HG03558 (cell line): ENCODE measurements at regions not wholly inside any gene's neighbourhood (a gene's known extent, or its start where the extent isn't known, plus 50 kb on each side); places are given as distances from the start of the nearest gene placed in this dataset.
A peak's percentile ranks its signal among the peaks of the same experiment; 100 is the strongest.
"Not testable (repeated sequence)": the region's sequence is repeated elsewhere in the genome, so short reads cannot be mapped to it uniquely, and the experiment has no call there.

Experiments
- ATAC-seq: cut with Tn5 transposase; IDR thresholded peaks from one replicate; pipeline ENCODE4 v1.9.1; 2021; ENCODE audit warnings: moderate number of reproducible peaks; ENCODE audit not compliant: unreplicated experiment; ENCODE audit errors: extremely low read depth

DNA sequence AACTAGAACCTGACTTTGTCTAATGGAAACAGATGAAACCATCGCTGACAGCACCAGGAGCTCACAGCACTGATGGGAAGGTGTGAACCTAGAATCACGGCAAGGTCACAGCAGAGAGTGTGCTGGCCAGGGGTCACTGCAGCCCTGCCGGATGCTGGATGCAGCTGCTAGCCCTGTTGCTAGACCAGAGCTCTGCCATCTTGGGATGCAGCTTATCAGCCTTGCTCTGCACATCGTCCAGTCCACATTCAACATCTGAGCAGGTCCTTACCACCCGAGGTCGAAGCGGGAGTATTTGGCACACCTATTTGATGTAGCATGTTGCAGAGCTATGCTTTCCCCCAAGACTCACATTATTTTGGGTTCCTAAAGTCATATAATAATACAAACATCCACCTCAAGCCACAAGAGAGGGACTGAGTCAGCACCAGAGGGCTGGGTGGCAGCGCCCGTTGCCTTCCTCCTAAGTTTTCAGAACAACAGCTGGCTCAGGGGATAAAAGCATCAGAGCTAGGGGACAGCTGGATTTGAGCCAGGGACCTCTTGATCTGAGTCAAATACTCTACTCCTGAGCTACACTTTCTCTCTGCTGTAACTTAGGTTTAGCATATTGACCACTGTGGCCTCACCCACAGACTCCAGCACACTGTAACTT is 135.3 kb downstream of the ZNF467 start:
- ATAC-seq, result no peak

DNA sequence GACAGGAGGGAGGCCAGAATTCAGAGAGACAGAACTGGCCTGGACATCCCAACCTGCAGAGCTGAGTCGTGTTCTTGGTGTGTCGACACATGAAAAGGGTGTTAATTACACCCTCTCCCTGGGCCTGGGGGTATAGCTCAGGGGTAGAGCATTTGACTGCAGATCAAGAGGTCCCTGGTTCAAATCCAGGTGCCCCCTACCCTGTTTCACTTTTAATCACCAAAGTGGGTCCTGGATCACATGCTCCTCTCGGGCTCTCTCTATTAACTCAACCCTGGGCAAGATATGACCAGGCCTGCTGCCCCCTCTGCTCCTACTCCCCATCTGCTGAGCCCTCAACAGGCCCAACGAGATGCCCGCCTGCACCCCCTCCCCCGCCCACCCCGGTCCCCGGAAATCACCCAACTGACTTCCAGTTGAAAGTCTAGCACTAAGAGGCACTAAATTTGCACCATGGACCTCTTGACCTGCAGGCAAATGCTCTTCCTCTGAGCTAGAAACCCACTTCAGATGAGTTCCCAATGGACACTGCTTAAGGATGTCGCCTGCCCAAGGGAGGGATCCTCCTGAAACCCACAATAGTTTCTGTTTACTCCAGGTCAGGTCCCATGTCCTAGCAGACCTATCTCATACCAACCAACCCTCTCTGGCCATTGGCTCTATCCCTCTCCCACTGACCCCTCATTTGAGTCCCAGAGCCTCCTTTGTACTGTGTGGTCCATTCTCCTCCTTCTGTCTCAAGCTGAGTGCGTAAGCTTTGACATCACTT is 137.6 kb downstream of the ZNF467 start:
- no peak for ATAC-seq

GRCh38 chr7:149633976-149634945 is 136.7 kb upstream of the ZNF746 start:
- no peak for ATAC-seq

DNA sequence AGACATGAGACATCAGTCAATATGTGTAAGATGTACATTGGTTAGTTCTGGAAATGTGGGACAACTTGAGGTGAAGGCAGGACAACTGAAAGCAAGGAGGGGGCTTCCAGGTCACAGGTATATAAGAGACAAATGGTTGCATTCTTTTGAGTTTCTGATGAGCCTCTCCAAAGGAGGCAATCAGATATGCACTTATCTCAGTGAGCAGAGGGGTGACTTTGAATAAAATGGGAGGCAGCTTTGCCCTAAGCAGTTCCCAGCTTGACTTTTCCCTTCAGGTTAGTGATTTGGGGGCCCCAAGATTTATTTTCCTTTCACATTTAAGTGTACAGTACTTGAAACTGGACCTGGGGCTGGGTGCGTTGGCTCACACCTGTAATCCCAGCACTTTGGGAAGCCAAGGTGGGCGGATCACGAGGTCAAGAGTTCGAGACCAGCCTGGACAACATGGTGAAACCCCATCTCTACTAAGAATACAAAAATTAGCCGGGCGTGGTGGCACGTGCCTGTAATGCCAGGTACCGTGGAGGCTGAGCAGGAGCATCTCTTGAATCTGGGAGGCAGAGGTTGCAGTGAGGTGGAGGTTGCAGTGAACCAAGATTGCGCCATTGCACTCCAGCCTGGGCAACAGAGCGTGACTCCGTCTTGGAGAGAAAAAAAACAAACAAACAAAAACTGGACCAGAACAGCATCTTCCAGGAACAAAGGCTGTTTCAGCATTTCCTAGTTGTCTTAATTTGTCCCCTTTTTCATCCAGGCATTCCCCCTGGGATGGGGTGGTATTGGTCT is 130.9 kb upstream of the ZNF746 start:
- ATAC-seq, result not testable (repeated sequence)

- ATAC-seq, result no peak
Measured at GRCh38 chr7:149627911-149628310, 130.3 kb upstream of the ZNF746 start.

DNA sequence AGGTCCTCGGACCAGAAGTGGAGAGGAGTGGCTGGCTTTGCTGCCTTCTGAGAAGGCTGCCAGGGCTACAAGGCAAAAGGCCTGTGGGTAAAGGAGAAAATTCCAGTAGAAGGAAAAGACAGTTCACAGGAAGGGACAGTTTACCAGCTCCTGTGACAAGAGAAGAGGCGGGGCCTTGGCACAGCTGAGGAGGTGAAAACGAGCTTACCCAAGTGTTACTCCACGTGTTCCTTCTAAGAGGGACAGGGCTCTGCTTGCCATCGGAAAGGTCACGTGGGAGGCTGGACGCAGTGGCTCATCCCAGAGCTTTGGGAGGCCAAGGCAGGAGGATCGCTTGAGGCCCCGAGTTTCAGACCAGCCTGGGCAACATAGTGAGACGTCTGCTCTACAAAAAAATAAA is 129.4 kb upstream of the ZNF746 start:
- ATAC-seq, result no peak

DNA sequence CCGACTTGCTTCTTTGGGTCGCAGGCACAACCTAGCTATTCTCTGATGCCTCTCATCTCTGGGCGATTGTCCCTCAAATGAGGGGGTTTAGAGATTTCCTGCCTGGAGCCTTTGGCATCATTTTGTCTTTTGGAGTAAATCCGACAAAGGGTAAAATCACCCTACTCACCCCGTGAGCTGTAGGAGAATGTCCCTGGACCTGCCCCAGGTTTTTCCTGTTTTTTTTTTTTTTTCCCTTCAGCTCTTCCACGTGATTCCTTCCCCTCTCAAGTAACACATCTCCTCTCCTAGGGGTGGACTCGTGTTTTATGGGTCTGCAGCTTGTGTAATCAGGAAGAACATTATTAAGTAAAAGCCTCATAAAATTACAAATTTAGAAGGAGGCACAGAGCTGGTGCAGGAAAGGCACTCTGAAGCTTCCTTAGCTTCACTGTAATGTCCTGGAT is 128.4 kb upstream of the ZNF746 start:
- no peak for ATAC-seq

DNA sequence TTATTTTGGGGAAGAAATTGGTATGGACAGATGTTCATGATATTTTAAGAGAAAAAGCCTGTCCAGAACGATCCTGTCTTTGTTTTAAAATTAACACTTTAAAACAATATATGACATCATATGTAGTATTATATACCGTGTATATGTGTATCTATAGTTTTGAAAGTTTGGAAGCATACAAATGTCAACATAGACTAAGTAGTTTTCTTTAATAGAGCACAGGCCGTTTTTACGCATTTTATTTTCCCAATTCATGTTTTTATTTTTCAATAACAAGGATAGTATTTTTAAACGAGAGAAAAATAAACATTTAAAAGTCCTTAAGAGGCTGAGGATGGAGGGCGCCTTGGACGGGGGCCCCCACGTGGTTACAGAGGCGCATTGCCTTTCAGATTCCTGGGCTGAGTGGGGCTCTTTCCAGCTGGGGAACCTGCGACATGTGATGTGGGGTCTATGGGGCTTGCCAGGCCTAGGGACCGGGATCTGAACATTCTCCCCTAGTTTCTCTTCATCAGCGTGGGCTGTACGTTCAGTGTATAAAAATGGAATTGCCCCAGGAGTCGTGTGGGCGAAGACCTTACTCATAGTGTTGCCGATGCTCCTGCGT is 127.8 kb upstream of the ZNF746 start:
- ATAC-seq, result no peak

GRCh38 chr7:149624419-149625339 is 127.1 kb upstream of the ZNF746 start:
- ATAC-seq, result peak; percentile 86

DNA sequence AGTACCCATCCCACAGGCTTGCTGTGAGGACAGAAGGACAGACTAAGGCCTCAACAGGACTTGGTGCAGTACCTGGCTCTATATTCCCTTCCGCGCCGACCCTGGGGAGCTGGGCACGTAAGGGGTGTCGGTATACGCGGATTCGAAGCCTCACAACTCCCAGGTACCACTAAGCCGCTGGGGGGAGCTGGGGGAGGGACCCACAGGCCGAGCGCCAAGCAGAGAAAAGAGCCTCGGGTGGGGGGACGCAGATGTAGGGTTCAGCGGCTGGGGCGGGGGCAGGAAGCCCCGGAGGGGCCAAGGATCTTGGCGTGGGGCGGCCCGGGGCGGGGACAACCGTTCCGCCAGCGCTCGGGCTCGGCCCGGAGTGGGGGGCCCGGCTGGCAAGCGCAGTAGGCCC is 126.4 kb upstream of the ZNF746 start:
- no peak for ATAC-seq

GRCh38 chr7:149623262-149623997 is 125.8 kb upstream of the ZNF746 start:
- not testable (repeated sequence) for ATAC-seq

DNA sequence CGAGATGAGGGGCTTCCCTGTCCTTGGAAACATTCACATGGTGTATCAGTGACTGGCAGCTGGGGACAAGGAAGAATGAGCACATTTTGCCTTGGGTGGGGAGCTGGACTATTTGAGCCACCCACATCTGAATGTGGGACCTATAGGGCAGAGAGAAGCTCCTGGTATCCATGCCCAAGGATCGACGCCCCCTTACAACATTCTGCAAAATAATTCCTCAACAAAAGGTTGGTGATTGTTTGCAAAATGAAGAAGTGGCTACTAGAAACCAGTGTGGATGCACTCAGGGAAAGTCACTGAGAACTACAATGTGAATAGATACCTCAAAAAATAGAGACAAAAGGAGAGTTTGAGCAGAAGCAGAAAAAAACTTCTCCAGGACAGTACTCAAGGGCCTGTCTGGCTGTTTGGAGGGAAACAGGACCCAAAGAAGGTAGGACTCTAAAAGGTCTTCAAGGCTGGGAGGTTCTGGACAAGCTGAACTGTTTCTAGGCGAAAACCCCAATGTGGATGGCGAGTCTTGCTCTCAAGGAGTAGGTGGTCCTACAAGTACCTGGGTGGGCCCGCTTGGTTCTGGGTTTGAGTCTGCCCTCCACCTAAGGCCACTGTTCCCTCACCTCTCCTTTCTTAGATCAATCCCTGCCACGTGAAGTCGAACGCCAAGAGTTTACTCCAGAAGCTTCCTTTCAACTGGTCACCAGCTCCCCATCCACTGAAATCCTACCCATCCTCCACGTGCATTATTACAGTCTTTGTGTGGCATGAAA is 125.0 kb upstream of the ZNF746 start:
- ATAC-seq, result no peak

DNA sequence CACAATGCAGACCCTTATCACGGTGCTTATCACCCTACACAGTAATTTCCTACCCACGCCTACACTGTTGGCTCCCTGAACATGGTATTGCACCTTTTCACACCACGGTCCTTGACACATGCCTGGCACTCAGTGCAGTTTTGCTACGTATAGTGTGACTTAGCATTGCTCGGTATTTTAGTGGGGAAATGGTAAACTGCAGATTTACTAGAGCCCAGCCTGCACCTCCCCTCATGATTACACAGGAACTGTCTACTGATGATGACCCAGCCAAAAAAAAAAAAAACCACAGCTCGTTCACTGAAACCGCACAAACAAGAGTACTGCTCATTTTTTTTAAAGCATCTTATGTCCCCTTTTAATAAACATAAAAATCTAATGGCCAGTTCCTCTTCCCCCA is 124.2 kb upstream of the ZNF746 start:
- ATAC-seq, result no peak

DNA sequence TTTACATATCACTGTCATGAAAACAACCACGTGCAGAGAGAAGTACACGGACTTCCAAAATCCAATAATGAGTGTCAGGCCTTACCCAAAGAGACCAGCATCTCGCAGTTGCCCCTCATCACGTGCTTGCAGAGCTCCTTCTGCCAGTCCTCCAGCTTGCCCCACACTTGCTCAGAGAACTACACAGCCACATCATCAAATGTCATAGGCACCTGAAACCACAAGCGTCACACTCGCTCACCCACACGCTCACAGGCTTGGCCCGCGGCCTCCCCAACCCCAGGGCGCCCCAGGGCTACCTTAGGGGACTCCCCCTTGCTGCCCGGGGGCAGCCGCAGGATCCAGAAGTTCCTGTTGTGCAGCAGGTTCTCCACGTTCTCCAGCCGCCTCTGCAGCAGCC is 123.4 kb upstream of the ZNF746 start:
- peak; percentile 35 for ATAC-seq

DNA sequence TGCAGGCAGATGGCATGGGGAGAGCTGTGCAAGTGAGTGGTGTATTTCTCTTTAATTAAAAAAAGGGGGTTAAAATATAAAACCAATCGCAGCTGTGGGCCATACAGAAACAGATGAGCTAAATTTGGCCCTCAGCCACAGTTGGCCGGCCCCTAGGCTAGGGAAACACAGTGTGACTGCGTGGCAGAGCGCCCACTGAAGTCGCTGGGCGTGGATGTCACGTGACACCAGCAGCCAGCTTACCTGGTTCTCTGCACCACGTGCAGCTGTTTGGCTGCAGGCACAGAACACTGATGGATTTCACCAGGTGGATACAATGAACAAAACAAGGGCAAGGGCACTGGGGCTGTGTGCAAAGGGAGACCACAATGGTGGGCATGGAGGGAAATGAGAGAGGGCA is 119.3 kb upstream of the ZNF746 start:
- ATAC-seq, result no peak

GRCh38 chr7:149615690-149616270 is 118.2 kb upstream of the ZNF746 start:
- ATAC-seq, result no peak
